Activated CD8-positive, alpha-beta T cell treated with anti-CD3 and anti-CD28 coated beads for 36 hours (primary cell): ENCODE measurements at regions not wholly inside any gene's neighbourhood (a gene's known extent, or its start where the extent isn't known, plus 50 kb on each side); places are given as distances from the start of the nearest gene placed in this dataset.

Experiments used
- ATAC-seq: fragments of 200-7000 bp; cut with Tn5 transposase; one replicate; pipeline ENCODE4 v1.10.0; 2021; ENCODE audit warnings: mild to moderate bottlenecking, moderate library complexity
- CTCF ChIA-PET: fragments of 350-600 bp; sonication (Branson Sonifier 250); formaldehyde crosslinking; loops from one replicate; lab custom pipeline; 2021; ENCODE audit warnings: antibody characterized with exemption; lab: Charles Lee
- POLR2A ChIA-PET: fragments of 350-600 bp; sonication (Branson Sonifier 250); formaldehyde crosslinking; loops from one replicate; lab custom pipeline; 2021; ENCODE audit warnings: antibody characterized with exemption; lab: Charles Lee
- DNase-seq: peaks from one replicate; pipeline ENCODE4 v3.0.0-alpha.2; 2020
- H3K27ac Mint-ChIP-seq: one replicate; pipeline ENCODE4 v1.8.0; 2021; ENCODE audit warnings: mild to moderate bottlenecking, mixed read lengths
- H3K27me3 Mint-ChIP-seq: one replicate; pipeline ENCODE4 v1.8.0; 2021; ENCODE audit warnings: mixed read lengths
- H3K36me3 Mint-ChIP-seq: one replicate; pipeline ENCODE4 v1.8.0; 2021; ENCODE audit warnings: low read depth, mixed read lengths
- H3K4me1 Mint-ChIP-seq: one replicate; pipeline ENCODE4 v1.8.0; 2021; ENCODE audit warnings: low read depth, mixed read lengths
- H3K4me3 Mint-ChIP-seq: one replicate; pipeline ENCODE4 v1.8.0; 2021; ENCODE audit warnings: mild to moderate bottlenecking, moderate library complexity, mixed read lengths
- H3K9me3 Mint-ChIP-seq: one replicate; pipeline ENCODE4 v1.8.0; 2021; ENCODE audit warnings: mixed read lengths
- CTCF ChIP-seq: fragments of 200-600 bp; IDR thresholded peaks from one replicate; pipeline ENCODE4 v1.8.0; 2022; ENCODE audit warnings: antibody characterized with exemption, mild to moderate bottlenecking
- intact Hi-C: fragments of 100-400 bp; cut with micrococcal nuclease; formaldehyde crosslinking; loops from one replicate; pipeline ENCODE4 v1.10.0; 2022

GRCh38 chr3:81295906-81296577 lies 465.4 kb downstream of the GBE1 start:
- Mint-ChIP-seq H3K4me3 (no peak overlapping the region), H3K27me3 (no peaks in the 10 kb centered on the region), H3K36me3 (no peaks in the 10 kb centered on the region), H3K27ac (no peak overlapping the region), H3K9me3 (no peaks in the 10 kb centered on the region), H3K4me1 (no peaks in the 10 kb centered on the region)
- CTCF ChIA-PET = no interaction called here
- no peak for TF ChIP-seq CTCF
- no peak for DNase-seq
- intact Hi-C loops = no loop called here
- POLR2A ChIA-PET = no interaction called here
- ATAC-seq = no peak

GRCh38 chr3:81293156-81293555 lies 468.3 kb downstream of the GBE1 start:
- intact Hi-C loops = no loop called here
- POLR2A ChIA-PET = no interaction called here
- no peaks in the 10 kb centered on the region for H3K9me3 Mint-ChIP-seq
- no peaks in the 10 kb centered on the region for H3K4me1 Mint-ChIP-seq
- TF ChIP-seq CTCF = no peak
- ATAC-seq (no peak), DNase-seq (no peak)
- H3K27me3 Mint-ChIP-seq = no peaks in the 10 kb centered on the region
- H3K36me3 Mint-ChIP-seq = no peaks in the 10 kb centered on the region
- no peak overlapping the region for H3K27ac Mint-ChIP-seq
- no peak overlapping the region for H3K4me3 Mint-ChIP-seq
- CTCF ChIA-PET = interaction anchor here (0.9 kb wide), 1 partner anchor 10 kb away, joined by 3 read pairs; no protein-coding TSS in a partner anchor

GRCh38 chr3:81291586-81291985 lies 469.9 kb downstream of the GBE1 start:
- ChIA-PET CTCF (interaction anchor here (1.6 kb wide), 1 partner anchor 11 kb away, joined by 4 read pairs; no protein-coding TSS in a partner anchor), POLR2A (no interaction called here)
- Mint-ChIP-seq H3K4me1 (no peaks in the 10 kb centered on the region), H3K27ac (no peak overlapping the region), H3K36me3 (no peaks in the 10 kb centered on the region), H3K4me3 (no peak overlapping the region), H3K27me3 (no peaks in the 10 kb centered on the region), H3K9me3 (no peaks in the 10 kb centered on the region)
- DNase-seq (no peak), ATAC-seq (no peak)
- intact Hi-C loops = no loop called here
- no peak for TF ChIP-seq CTCF

- Mint-ChIP-seq H3K4me1 (no peaks in the 10 kb centered on the region), H3K9me3 (no peaks in the 10 kb centered on the region), H3K27ac (no peak overlapping the region), H3K4me3 (no peak overlapping the region), H3K36me3 (no peaks in the 10 kb centered on the region), H3K27me3 (no peaks in the 10 kb centered on the region)
- DNase-seq = no peak
- intact Hi-C loops = no loop called here
- TF ChIP-seq CTCF = no peak
- ATAC-seq = no peak
- ChIA-PET CTCF (no interaction called here), POLR2A (no interaction called here)
These were observed 471.8 kb downstream of the GBE1 start for GRCh38 chr3:81289676-81290075.

GRCh38 chr3:81279481-81280379 lies 481.7 kb downstream of the GBE1 start:
- no peak for TF ChIP-seq CTCF
- no peak for DNase-seq
- H3K27ac Mint-ChIP-seq = no peak overlapping the region
- H3K36me3 Mint-ChIP-seq = no peaks in the 10 kb centered on the region
- no peak overlapping the region for H3K4me3 Mint-ChIP-seq
- peaks cover 1% of the 10 kb centered on the region for H3K9me3 Mint-ChIP-seq
- no peaks in the 10 kb centered on the region for H3K27me3 Mint-ChIP-seq
- CTCF ChIA-PET = no interaction called here
- POLR2A ChIA-PET = no interaction called here
- no peaks in the 10 kb centered on the region for H3K4me1 Mint-ChIP-seq
- no peak for ATAC-seq
- intact Hi-C loops = no loop called here
